HFFc6 (cell line): ENCODE measurements at regions not wholly inside any gene's neighbourhood (a gene's known extent, or its start where the extent isn't known, plus 50 kb on each side); places are given as distances from the start of the nearest gene placed in this dataset.

Experiments used
- DNase-seq: peaks from one replicate; pipeline ENCODE4 v3.0.0-alpha.2; 2018
- H3K27ac Mint-ChIP-seq: 2 replicates; pipeline ENCODE4 v1.8.0; 2020; ENCODE audit warnings: mild to moderate bottlenecking, mixed read lengths
- H3K27me3 Mint-ChIP-seq: 2 replicates; pipeline ENCODE4 v1.8.0; 2021; ENCODE audit warnings: mild to moderate bottlenecking, moderate library complexity, mixed read lengths; ENCODE audit not compliant: insufficient read depth
- H3K36me3 Mint-ChIP-seq: 2 replicates; pipeline ENCODE4 v1.8.0; 2021; ENCODE audit warnings: low read depth, mixed read lengths
- H3K4me1 Mint-ChIP-seq: 2 replicates; pipeline ENCODE4 v1.8.0; 2020; ENCODE audit warnings: low read depth, mixed read lengths
- H3K4me3 Mint-ChIP-seq: 2 replicates; pipeline ENCODE4 v1.8.0; 2020; ENCODE audit warnings: mild to moderate bottlenecking, moderate library complexity, mixed read lengths
- H3K9me3 Mint-ChIP-seq: 2 replicates; pipeline ENCODE4 v1.8.0; 2020; ENCODE audit warnings: mild to moderate bottlenecking, mixed read lengths
- CTCF ChIP-seq: fragments of 200-600 bp; sonication (generic); IDR thresholded peaks from 2 replicates; pipeline ENCODE4 v1.5.0; 2021; ENCODE audit warnings: antibody characterized with exemption, mild to moderate bottlenecking

GRCh38 chr6:14591998-14592397 is 474.4 kb downstream of the CD83 start:
- H3K36me3 Mint-ChIP-seq, result no peaks in the 10 kb centered on the region
- no peak for DNase-seq
- H3K4me1 Mint-ChIP-seq, result no peaks in the 10 kb centered on the region
- H3K27me3 Mint-ChIP-seq, result peaks cover 9% of the 10 kb centered on the region; the same call in 1 of the 2 replicates
- H3K27ac Mint-ChIP-seq, result no peak overlapping the region
- no peak overlapping the region for H3K4me3 Mint-ChIP-seq
- TF ChIP-seq CTCF, result no peak
- H3K9me3 Mint-ChIP-seq, result 0 out of 2 replicates have a peak, but pooled peaks cover 3% of the 10 kb centered on the region

- H3K36me3 Mint-ChIP-seq, result no peaks in the 10 kb centered on the region
- peaks cover 7% of the 10 kb centered on the region; the same call in 1 of the 2 replicates for H3K27me3 Mint-ChIP-seq
- no peak overlapping the region for H3K4me3 Mint-ChIP-seq
- TF ChIP-seq CTCF, result no peak
- H3K27ac Mint-ChIP-seq, result no peak overlapping the region
- no peak for DNase-seq
- 0 out of 2 replicates have a peak, but pooled peaks cover 3% of the 10 kb centered on the region for H3K9me3 Mint-ChIP-seq
- no peaks in the 10 kb centered on the region for H3K4me1 Mint-ChIP-seq
Measured at GRCh38 chr6:14593286-14593685, 475.7 kb downstream of the CD83 start.

- H3K27me3 Mint-ChIP-seq, result peaks cover 1% of the 10 kb centered on the region; the same call in 1 of the 2 replicates
- no peak overlapping the region for H3K27ac Mint-ChIP-seq
- no peak overlapping the region for H3K4me3 Mint-ChIP-seq
- 0 out of 2 replicates have a peak, but pooled peaks cover 3% of the 10 kb centered on the region for H3K9me3 Mint-ChIP-seq
- no peak for TF ChIP-seq CTCF
- no peaks in the 10 kb centered on the region for H3K4me1 Mint-ChIP-seq
- no peaks in the 10 kb centered on the region for H3K36me3 Mint-ChIP-seq
- no peak for DNase-seq
Measured at GRCh38 chr6:14595751-14596150, 478.2 kb downstream of the CD83 start.

- Mint-ChIP-seq H3K27ac (no peak overlapping the region), H3K4me1 (no peaks in the 10 kb centered on the region), H3K27me3 (peaks cover 1% of the 10 kb centered on the region; the same call in 1 of the 2 replicates), H3K4me3 (no peak overlapping the region), H3K36me3 (no peaks in the 10 kb centered on the region), H3K9me3 (0 out of 2 replicates have a peak, but pooled peaks cover 3% of the 10 kb centered on the region)
- peak; percentile 1 for DNase-seq
- no peak for TF ChIP-seq CTCF
Measured at GRCh38 chr6:14596410-14596809, 478.8 kb downstream of the CD83 start.

- no peak overlapping the region for H3K27ac Mint-ChIP-seq
- H3K4me1 Mint-ChIP-seq, result no peaks in the 10 kb centered on the region
- H3K4me3 Mint-ChIP-seq, result no peak overlapping the region
- H3K36me3 Mint-ChIP-seq, result no peaks in the 10 kb centered on the region
- H3K9me3 Mint-ChIP-seq, result 0 out of 2 replicates have a peak, but pooled peaks cover 3% of the 10 kb centered on the region
- H3K27me3 Mint-ChIP-seq, result peaks cover 1% of the 10 kb centered on the region
- no peak for DNase-seq
- TF ChIP-seq CTCF, result no peak
Measured at GRCh38 chr6:14597090-14597489, 479.5 kb downstream of the CD83 start.
